GM12875 (cell line): ENCODE measurements at regions not wholly inside any gene's neighbourhood (a gene's known extent, or its start where the extent isn't known, plus 50 kb on each side); places are given as distances from the start of the nearest gene placed in this dataset.

Experiments used
- H3K4me3 ChIP-seq: one replicate; pipeline ENCODE4 v1.5.1; 2011; ENCODE audit warnings: low read depth, low read length, control low read depth
- CTCF ChIP-seq: IDR thresholded peaks from 2 replicates; pipeline ENCODE4 v1.5.1; 2011; ENCODE audit warnings: low read depth, mild to moderate bottlenecking, control low read depth, inconsistent platforms, low read length, moderate library complexity, borderline replicate concordance; ENCODE audit not compliant: insufficient read depth

GRCh38 chr2:12376025-12376424 is 340.7 kb upstream of the TRIB2 start:
- TF ChIP-seq CTCF: no peak
- no peak overlapping the region for H3K4me3 ChIP-seq

- no peak overlapping the region for H3K4me3 ChIP-seq
- no peak for TF ChIP-seq CTCF
Measured at GRCh38 chr2:12379143-12379542, 337.6 kb upstream of the TRIB2 start.

- TF ChIP-seq CTCF: no peak
- no peak overlapping the region for H3K4me3 ChIP-seq
Measured at GRCh38 chr2:12381543-12382325, 335.0 kb upstream of the TRIB2 start.

- H3K4me3 ChIP-seq: no peak overlapping the region
- no peak for TF ChIP-seq CTCF
Measured at GRCh38 chr2:12382366-12382765, 334.4 kb upstream of the TRIB2 start.

- TF ChIP-seq CTCF: no peak
- no peak overlapping the region for H3K4me3 ChIP-seq
Measured at GRCh38 chr2:12389344-12390045, 327.2 kb upstream of the TRIB2 start.

- H3K4me3 ChIP-seq: no peak overlapping the region
- no peak for TF ChIP-seq CTCF
Measured at GRCh38 chr2:12391116-12391515, 325.6 kb upstream of the TRIB2 start.

GRCh38 chr2:12396699-12397098 is 320.0 kb upstream of the TRIB2 start:
- H3K4me3 ChIP-seq: no peak overlapping the region
- no peak for TF ChIP-seq CTCF
